OCI-LY1 (cell line): ENCODE measurements at regions not wholly inside any gene's neighbourhood (a gene's known extent, or its start where the extent isn't known, plus 50 kb on each side); places are given as distances from the start of the nearest gene placed in this dataset.

Source experiments
- EZH2 ChIP-seq: fragments of 200-600 bp; sonication (generic), shearing (Covaris generic); IDR thresholded peaks from 2 replicates; pipeline ENCODE4 v1.8.0; 2017; ENCODE audit warnings: borderline replicate concordance, mixed run types, mild to moderate bottlenecking, antibody characterized with exemption, low read length, moderate library complexity, mixed read lengths
- TF ChIP-seq, protein P1 (sequence below): fragments of 200-600 bp; sonication (generic), shearing (Covaris generic); IDR thresholded peaks from 2 replicates; pipeline ENCODE4 v1.5.1; 2017; ENCODE audit warnings: mild to moderate bottlenecking, antibody characterized with exemption, low read length, moderate library complexity, mixed read lengths

DNA sequence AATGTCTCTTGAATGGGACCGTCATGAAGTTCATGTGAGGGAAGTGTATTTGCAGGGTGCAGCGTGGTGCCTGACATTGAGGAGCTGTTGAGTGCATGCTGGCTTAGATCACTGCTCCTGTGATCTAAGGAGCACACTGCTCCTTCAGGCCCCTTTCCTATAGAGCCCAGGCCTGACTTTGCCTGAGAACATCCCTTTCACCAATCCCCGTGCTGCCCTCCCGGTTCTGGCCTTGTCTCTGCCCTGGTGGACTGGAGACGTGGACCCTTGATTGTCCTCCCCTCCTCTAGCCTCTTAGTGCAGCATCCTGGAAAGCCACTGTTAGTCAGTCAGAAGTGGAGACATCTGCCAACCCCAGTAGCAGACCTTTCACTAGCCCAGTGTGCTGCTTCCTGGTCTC, 323.6 kb upstream of the HS6ST1 start:
- TF ChIP-seq, protein P1, sequence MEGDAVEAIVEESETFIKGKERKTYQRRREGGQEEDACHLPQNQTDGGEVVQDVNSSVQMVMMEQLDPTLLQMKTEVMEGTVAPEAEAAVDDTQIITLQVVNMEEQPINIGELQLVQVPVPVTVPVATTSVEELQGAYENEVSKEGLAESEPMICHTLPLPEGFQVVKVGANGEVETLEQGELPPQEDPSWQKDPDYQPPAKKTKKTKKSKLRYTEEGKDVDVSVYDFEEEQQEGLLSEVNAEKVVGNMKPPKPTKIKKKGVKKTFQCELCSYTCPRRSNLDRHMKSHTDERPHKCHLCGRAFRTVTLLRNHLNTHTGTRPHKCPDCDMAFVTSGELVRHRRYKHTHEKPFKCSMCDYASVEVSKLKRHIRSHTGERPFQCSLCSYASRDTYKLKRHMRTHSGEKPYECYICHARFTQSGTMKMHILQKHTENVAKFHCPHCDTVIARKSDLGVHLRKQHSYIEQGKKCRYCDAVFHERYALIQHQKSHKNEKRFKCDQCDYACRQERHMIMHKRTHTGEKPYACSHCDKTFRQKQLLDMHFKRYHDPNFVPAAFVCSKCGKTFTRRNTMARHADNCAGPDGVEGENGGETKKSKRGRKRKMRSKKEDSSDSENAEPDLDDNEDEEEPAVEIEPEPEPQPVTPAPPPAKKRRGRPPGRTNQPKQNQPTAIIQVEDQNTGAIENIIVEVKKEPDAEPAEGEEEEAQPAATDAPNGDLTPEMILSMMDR = no peak
- no peak for TF ChIP-seq EZH2
